CD4-positive, CD25-positive, alpha-beta regulatory T cell (primary cell): ENCODE measurements at regions not wholly inside any gene's neighbourhood (a gene's known extent, or its start where the extent isn't known, plus 50 kb on each side); places are given as distances from the start of the nearest gene placed in this dataset.
"Not testable (repeated sequence)": the region's sequence is repeated elsewhere in the genome, so short reads cannot be mapped to it uniquely, and the experiment has no call there.

Experiments used
- ATAC-seq, 2 donors: fragments of 150-1000 bp; cut with Tn5 transposase; one replicate each; pipeline ENCODE4 v1.10.0; 2021; ENCODE audit warnings: low read depth in 2 of 2, moderate number of reproducible peaks in 2 of 2, moderate library complexity in 1 of 2
- DNase-seq, 3 donors: peaks; one replicate each; pipeline versions ENCODE4 v3.0.0 to v3.0.0-alpha.2; 2012 to 2022; ENCODE audit warnings: mixed read lengths in 1 of 3
- H3K27ac ChIP-seq: one replicate; pipeline ENCODE4 v1.7.0; 2013; ENCODE audit warnings: mild to moderate bottlenecking, low read length; ENCODE audit not compliant: insufficient read depth, poor library complexity, severe bottlenecking
- H3K27me3 ChIP-seq: one replicate; pipeline ENCODE4 v1.7.0; 2013; ENCODE audit warnings: low read length; ENCODE audit not compliant: control insufficient read depth, insufficient read depth
- H3K36me3 ChIP-seq: one replicate; pipeline ENCODE4 v1.7.0; 2013; ENCODE audit warnings: mild to moderate bottlenecking, low read length, moderate library complexity; ENCODE audit not compliant: control insufficient read depth, insufficient read depth
- H3K4me1 ChIP-seq: 2 replicates; pipeline ENCODE4 v1.7.0; 2013; ENCODE audit warnings: mild to moderate bottlenecking, low read length; ENCODE audit not compliant: insufficient read depth, control insufficient read depth, poor library complexity, severe bottlenecking
- H3K4me3 ChIP-seq: one replicate; pipeline ENCODE4 v1.7.0; 2013; ENCODE audit warnings: low read depth, mild to moderate bottlenecking, low read length, moderate library complexity
- H3K9me3 ChIP-seq, 2 experiments: 1 replicate in 1 of 2; 2 replicates in 1 of 2; pipeline ENCODE4 v1.7.0; 2013; ENCODE audit warnings: low read length in 2 of 2, mild to moderate bottlenecking in 1 of 2, moderate library complexity in 1 of 2; ENCODE audit not compliant: control insufficient read depth in 2 of 2
- H3K27ac Mint-ChIP-seq, 3 donors: one replicate each; pipeline ENCODE4 v1.8.0; 2020 to 2022; ENCODE audit warnings: mild to moderate bottlenecking in 3 of 3, mixed read lengths in 3 of 3, moderate library complexity in 2 of 3
- H3K27me3 Mint-ChIP-seq: one replicate; pipeline ENCODE4 v1.8.0; 2022; ENCODE audit warnings: mild to moderate bottlenecking, mixed read lengths
- H3K36me3 Mint-ChIP-seq: one replicate; pipeline ENCODE4 v1.8.0; 2020; ENCODE audit warnings: mixed read lengths
- H3K4me1 Mint-ChIP-seq, 4 donors: one replicate each; pipeline ENCODE4 v1.8.0; 2020 to 2022; ENCODE audit warnings: mixed read lengths in 4 of 4, mild to moderate bottlenecking in 1 of 4
- H3K4me3 Mint-ChIP-seq, 4 donors: one replicate each; pipeline ENCODE4 v1.8.0; 2020 to 2022; ENCODE audit warnings: mild to moderate bottlenecking in 4 of 4, mixed read lengths in 4 of 4, moderate library complexity in 3 of 4
- H3K9me3 Mint-ChIP-seq, 7 donors: one replicate each; pipeline ENCODE4 v1.8.0; 2020 to 2022; ENCODE audit warnings: mixed read lengths in 7 of 7, mild to moderate bottlenecking in 3 of 7, moderate library complexity in 2 of 7

GRCh38 chr10:76778914-76779795 is 858.5 kb downstream of the KCNMA1 start:
- no peaks in the 10 kb centered on the region for H3K4me1 ChIP-seq
- Mint-ChIP-seq H3K27me3 (no peaks in the 10 kb centered on the region), H3K4me1 (no peaks in the 10 kb centered on the region), H3K36me3 (no peaks in the 10 kb centered on the region), H3K9me3 (peaks cover 0 to 25% (median 2%) of the 10 kb centered on the region in 7 donors), H3K27ac (peak overlapping the region in 1 of 3 donors; percentile 92), H3K4me3 (no peak overlapping the region)
- no peak overlapping the region for H3K27ac ChIP-seq
- H3K36me3 ChIP-seq = no peaks in the 10 kb centered on the region
- no peak overlapping the region for H3K4me3 ChIP-seq
- no peaks in the 10 kb centered on the region for H3K27me3 ChIP-seq
- no peak for DNase-seq
- ATAC-seq = no peak
- H3K9me3 ChIP-seq = no peaks in the 10 kb centered on the region

- no peak overlapping the region for H3K4me3 ChIP-seq
- peak overlapping the region in 1 of 3 donors; percentile 20 for H3K27ac Mint-ChIP-seq
- H3K9me3 ChIP-seq = no peaks in the 10 kb centered on the region
- no peak for ATAC-seq
- H3K9me3 Mint-ChIP-seq = peaks cover 0 to 15% (median 1%) of the 10 kb centered on the region in 7 donors
- no peaks in the 10 kb centered on the region for H3K36me3 ChIP-seq
- H3K36me3 Mint-ChIP-seq = no peaks in the 10 kb centered on the region
- H3K4me1 ChIP-seq = no peaks in the 10 kb centered on the region
- H3K4me1 Mint-ChIP-seq = no peaks in the 10 kb centered on the region
- no peak for DNase-seq
- H3K27ac ChIP-seq = no peak overlapping the region
- H3K27me3 ChIP-seq = no peaks in the 10 kb centered on the region
- no peaks in the 10 kb centered on the region for H3K27me3 Mint-ChIP-seq
- no peak overlapping the region for H3K4me3 Mint-ChIP-seq
These were observed 862.5 kb downstream of the KCNMA1 start for GRCh38 chr10:76774987-76775603.

- H3K4me1 Mint-ChIP-seq = no peaks in the 10 kb centered on the region
These were observed 868.0 kb downstream of the KCNMA1 start for GRCh38 chr10:76769582-76769981.

GRCh38 chr10:76769161-76769560 is 868.4 kb downstream of the KCNMA1 start:
- Mint-ChIP-seq H3K27me3 (no peaks in the 10 kb centered on the region), H3K36me3 (no peaks in the 10 kb centered on the region), H3K4me1 (no peaks in the 10 kb centered on the region), H3K27ac (no peak overlapping the region), H3K9me3 (peaks cover 0 to 8% (median 0%) of the 10 kb centered on the region in 7 donors), H3K4me3 (no peak overlapping the region)
- ATAC-seq = no peak
- Histone ChIP-seq H3K36me3 (no peaks in the 10 kb centered on the region), H3K27ac (no peak overlapping the region), H3K9me3 (no peaks in the 10 kb centered on the region), H3K27me3 (no peaks in the 10 kb centered on the region), H3K4me1 (no peaks in the 10 kb centered on the region), H3K4me3 (no peak overlapping the region)
- no peak for DNase-seq

More at GRCh38 chr10:76769582-76769981, 868.0 kb downstream of the KCNMA1 start:
- no peak overlapping the region for H3K4me3 Mint-ChIP-seq
- H3K36me3 Mint-ChIP-seq = no peaks in the 10 kb centered on the region
- no peak for DNase-seq
- Histone ChIP-seq H3K27me3 (no peaks in the 10 kb centered on the region), H3K36me3 (no peaks in the 10 kb centered on the region), H3K27ac (no peak overlapping the region), H3K9me3 (no peaks in the 10 kb centered on the region), H3K4me3 (no peak overlapping the region), H3K4me1 (no peaks in the 10 kb centered on the region)
- no peak overlapping the region for H3K27ac Mint-ChIP-seq
- no peak for ATAC-seq
- no peaks in the 10 kb centered on the region for H3K27me3 Mint-ChIP-seq
- peaks cover 0 to 8% (median 0%) of the 10 kb centered on the region in 7 donors for H3K9me3 Mint-ChIP-seq

- Mint-ChIP-seq H3K36me3 (no peaks in the 10 kb centered on the region), H3K27me3 (no peaks in the 10 kb centered on the region), H3K9me3 (peaks cover 0 to 8% (median 0%) of the 10 kb centered on the region in 7 donors), H3K27ac (no peak overlapping the region), H3K4me1 (no peaks in the 10 kb centered on the region), H3K4me3 (no peak overlapping the region)
- ATAC-seq (no peak), DNase-seq (no peak)
- Histone ChIP-seq H3K4me3 (no peak overlapping the region), H3K27ac (no peak overlapping the region), H3K9me3 (no peaks in the 10 kb centered on the region), H3K27me3 (no peaks in the 10 kb centered on the region), H3K36me3 (no peaks in the 10 kb centered on the region), H3K4me1 (no peaks in the 10 kb centered on the region)
These were observed 870.9 kb downstream of the KCNMA1 start for GRCh38 chr10:76766682-76767081.

GRCh38 chr10:76764921-76765320 is 872.7 kb downstream of the KCNMA1 start:
- not testable (repeated sequence) for DNase-seq, H3K27me3 Mint-ChIP-seq, H3K27ac Mint-ChIP-seq, H3K36me3 ChIP-seq, H3K4me3 Mint-ChIP-seq, H3K4me1 ChIP-seq, H3K9me3 ChIP-seq, H3K27me3 ChIP-seq, H3K4me1 Mint-ChIP-seq, H3K4me3 ChIP-seq, H3K36me3 Mint-ChIP-seq, H3K27ac ChIP-seq, ATAC-seq
- H3K9me3 Mint-ChIP-seq = peaks cover 3 to 12% (median 6%) of the 10 kb centered on the region in 7 donors

- H3K9me3 ChIP-seq = no peaks in the 10 kb centered on the region
- DNase-seq = no peak
- no peaks in the 10 kb centered on the region for H3K36me3 Mint-ChIP-seq
- peaks cover 1 to 12% (median 5%) of the 10 kb centered on the region in 7 donors for H3K9me3 Mint-ChIP-seq
- H3K27ac Mint-ChIP-seq = no peak overlapping the region
- no peaks in the 10 kb centered on the region for H3K4me1 Mint-ChIP-seq
- no peaks in the 10 kb centered on the region for H3K27me3 Mint-ChIP-seq
- no peak overlapping the region for H3K27ac ChIP-seq
- ATAC-seq = no peak
- no peaks in the 10 kb centered on the region for H3K36me3 ChIP-seq
- no peak overlapping the region for H3K4me3 ChIP-seq
- no peaks in the 10 kb centered on the region for H3K4me1 ChIP-seq
- no peaks in the 10 kb centered on the region for H3K27me3 ChIP-seq
- no peak overlapping the region for H3K4me3 Mint-ChIP-seq
These were observed 873.4 kb downstream of the KCNMA1 start for GRCh38 chr10:76764177-76764576.
